Astrocyte (in vitro differentiated cells and primary cell): ENCODE measurements at regions not wholly inside any gene's neighbourhood (a gene's known extent, or its start where the extent isn't known, plus 50 kb on each side); places are given as distances from the start of the nearest gene placed in this dataset.
A peak's percentile ranks its signal among the peaks of the same experiment; 100 is the strongest.

Experiments
- DNase-seq: peaks from one replicate; pipeline ENCODE4 v3.0.0-alpha.2; 2010; ENCODE audit warnings: low read depth
- FAIRE-seq: peaks from 2 replicates; lab custom pipeline; 2011; peaks lifted over from hg19 to GRCh38; lab: Jason Lieb, UNC
- H2AFZ ChIP-seq: 2 replicates; pipeline ENCODE4 v1.6.0; 2012; ENCODE audit warnings: low read depth, low read length, inconsistent platforms
- H3K27ac ChIP-seq: 2 replicates; pipeline ENCODE4 v1.5.1; 2011; ENCODE audit warnings: low read depth, low read length, inconsistent platforms
- H3K27me3 ChIP-seq: 2 replicates; pipeline ENCODE4 v1.6.0; 2011; ENCODE audit warnings: low read length, inconsistent platforms; ENCODE audit not compliant: insufficient read depth
- H3K36me3 ChIP-seq: 2 replicates; pipeline ENCODE4 v1.5.1; 2011; ENCODE audit warnings: low read length, inconsistent platforms; ENCODE audit not compliant: insufficient read depth
- H3K4me1 ChIP-seq: 2 replicates; pipeline ENCODE4 v1.5.1; 2011; ENCODE audit warnings: low read length, inconsistent platforms; ENCODE audit not compliant: insufficient read depth
- H3K4me2 ChIP-seq: 2 replicates; pipeline ENCODE4 v1.6.0; 2012; ENCODE audit warnings: low read length, inconsistent platforms
- H3K4me3 ChIP-seq: 2 replicates; pipeline ENCODE4 v1.5.1; 2011; ENCODE audit warnings: low read depth, mild to moderate bottlenecking, low read length, inconsistent platforms; ENCODE audit not compliant: insufficient read depth
- H3K79me2 ChIP-seq: 2 replicates; pipeline ENCODE4 v1.6.0; 2012; ENCODE audit warnings: mild to moderate bottlenecking, low read length, inconsistent platforms; ENCODE audit not compliant: insufficient read depth
- H3K9ac ChIP-seq: 2 replicates; pipeline ENCODE4 v1.6.0; 2012; ENCODE audit warnings: mild to moderate bottlenecking, low read length, inconsistent platforms
- H3K9me3 ChIP-seq: 2 replicates; pipeline ENCODE4 v1.5.1; 2012; ENCODE audit warnings: low read depth, mild to moderate bottlenecking, low read length, inconsistent platforms; ENCODE audit not compliant: insufficient read depth
- H4K20me1 ChIP-seq: 2 replicates; pipeline ENCODE4 v1.6.0; 2012; ENCODE audit warnings: low read length, inconsistent platforms; ENCODE audit not compliant: insufficient read depth
- H3K27ac Mint-ChIP-seq: one replicate; pipeline ENCODE4 v1.8.0; 2021; ENCODE audit warnings: mild to moderate bottlenecking, mixed read lengths; ENCODE audit not compliant: unreplicated experiment
- H3K27me3 Mint-ChIP-seq: one replicate; pipeline ENCODE4 v1.8.0; 2021; ENCODE audit warnings: low read depth, mixed read lengths; ENCODE audit not compliant: unreplicated experiment
- H3K36me3 Mint-ChIP-seq: one replicate; pipeline ENCODE4 v1.8.0; 2021; ENCODE audit warnings: low read depth, mixed read lengths; ENCODE audit not compliant: unreplicated experiment
- H3K4me1 Mint-ChIP-seq: one replicate; pipeline ENCODE4 v1.8.0; 2021; ENCODE audit warnings: low read depth, mixed read lengths; ENCODE audit not compliant: unreplicated experiment
- H3K4me3 Mint-ChIP-seq: one replicate; pipeline ENCODE4 v1.8.0; 2021; ENCODE audit warnings: mild to moderate bottlenecking, moderate library complexity, mixed read lengths; ENCODE audit not compliant: unreplicated experiment
- H3K9me3 Mint-ChIP-seq: one replicate; pipeline ENCODE4 v1.8.0; 2021; ENCODE audit warnings: mild to moderate bottlenecking, mixed read lengths; ENCODE audit not compliant: unreplicated experiment
- EZH2 ChIP-seq: IDR thresholded peaks from 2 replicates; pipeline ENCODE4 v1.6.1; 2012; ENCODE audit warnings: mild to moderate bottlenecking, low read length, inconsistent platforms; ENCODE audit not compliant: insufficient read depth
- TF ChIP-seq, protein P1 (sequence below): IDR thresholded peaks from 2 replicates; pipeline ENCODE4 v1.5.1; 2011; ENCODE audit warnings: low read depth, mild to moderate bottlenecking, inconsistent platforms, low read length, moderate library complexity; ENCODE audit not compliant: insufficient read depth

DNA sequence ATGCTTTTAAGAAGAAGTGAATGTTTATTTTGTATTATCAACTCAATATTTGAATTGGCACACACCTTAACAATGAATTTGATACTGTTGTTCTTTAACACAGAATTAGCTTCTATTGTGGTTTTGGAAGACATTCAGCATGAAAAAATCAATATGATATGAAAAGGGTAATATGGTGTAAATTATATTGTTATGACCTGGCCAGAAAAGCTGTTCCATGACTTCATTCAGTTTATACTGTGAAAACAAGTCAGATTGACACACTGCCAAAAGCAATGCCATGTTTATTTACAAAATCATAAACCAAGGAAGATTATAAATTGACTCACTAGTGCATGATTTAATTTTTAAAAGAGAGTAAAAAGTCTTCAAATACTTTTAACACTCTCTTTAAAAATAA lies 851.4 kb upstream of the SEL1L start:
- H3K9ac ChIP-seq = no peak overlapping the region
- no peak overlapping the region for H3K4me3 ChIP-seq
- no peaks in the 10 kb centered on the region for H3K27me3 ChIP-seq
- H2AFZ ChIP-seq = no peak overlapping the region
- H3K4me1 ChIP-seq = no peaks in the 10 kb centered on the region
- H4K20me1 ChIP-seq = no peaks in the 10 kb centered on the region
- no peak for FAIRE-seq
- no peak for TF ChIP-seq EZH2
- TF ChIP-seq, protein P1, sequence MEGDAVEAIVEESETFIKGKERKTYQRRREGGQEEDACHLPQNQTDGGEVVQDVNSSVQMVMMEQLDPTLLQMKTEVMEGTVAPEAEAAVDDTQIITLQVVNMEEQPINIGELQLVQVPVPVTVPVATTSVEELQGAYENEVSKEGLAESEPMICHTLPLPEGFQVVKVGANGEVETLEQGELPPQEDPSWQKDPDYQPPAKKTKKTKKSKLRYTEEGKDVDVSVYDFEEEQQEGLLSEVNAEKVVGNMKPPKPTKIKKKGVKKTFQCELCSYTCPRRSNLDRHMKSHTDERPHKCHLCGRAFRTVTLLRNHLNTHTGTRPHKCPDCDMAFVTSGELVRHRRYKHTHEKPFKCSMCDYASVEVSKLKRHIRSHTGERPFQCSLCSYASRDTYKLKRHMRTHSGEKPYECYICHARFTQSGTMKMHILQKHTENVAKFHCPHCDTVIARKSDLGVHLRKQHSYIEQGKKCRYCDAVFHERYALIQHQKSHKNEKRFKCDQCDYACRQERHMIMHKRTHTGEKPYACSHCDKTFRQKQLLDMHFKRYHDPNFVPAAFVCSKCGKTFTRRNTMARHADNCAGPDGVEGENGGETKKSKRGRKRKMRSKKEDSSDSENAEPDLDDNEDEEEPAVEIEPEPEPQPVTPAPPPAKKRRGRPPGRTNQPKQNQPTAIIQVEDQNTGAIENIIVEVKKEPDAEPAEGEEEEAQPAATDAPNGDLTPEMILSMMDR = no peak
- no peak overlapping the region for H3K4me3 Mint-ChIP-seq
- H3K36me3 Mint-ChIP-seq = no peaks in the 10 kb centered on the region
- H3K4me1 Mint-ChIP-seq = no peaks in the 10 kb centered on the region
- no peaks in the 10 kb centered on the region for H3K36me3 ChIP-seq
- no peaks in the 10 kb centered on the region for H3K79me2 ChIP-seq
- no peaks in the 10 kb centered on the region for H3K27me3 Mint-ChIP-seq
- no peak overlapping the region for H3K4me2 ChIP-seq
- H3K9me3 ChIP-seq = no peaks in the 10 kb centered on the region
- no peak for DNase-seq
- no peak overlapping the region for H3K27ac Mint-ChIP-seq
- peaks cover 4% of the 10 kb centered on the region for H3K9me3 Mint-ChIP-seq
- no peak overlapping the region for H3K27ac ChIP-seq

DNA sequence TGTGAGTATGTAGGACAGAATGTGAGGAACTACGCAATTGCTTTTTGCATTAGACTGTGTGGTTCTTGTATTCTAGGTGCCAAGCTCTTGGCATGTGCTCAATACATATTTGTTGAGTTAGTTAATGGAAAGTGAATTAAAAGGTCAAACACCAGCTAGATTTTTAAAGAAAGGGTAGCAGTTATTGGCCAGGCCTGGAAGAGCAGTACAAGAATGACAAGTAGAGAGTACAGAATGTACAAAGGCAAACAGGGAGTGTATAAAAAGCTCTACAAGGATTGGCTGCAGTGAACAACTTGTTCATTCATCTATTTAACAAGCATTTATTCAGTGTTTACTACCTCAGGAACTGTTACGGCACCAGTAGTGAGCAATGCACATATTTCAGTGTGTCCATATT lies 854.0 kb upstream of the SEL1L start:
- Histone ChIP-seq H3K4me3 (no peak overlapping the region), H3K9me3 (no peaks in the 10 kb centered on the region), H4K20me1 (no peaks in the 10 kb centered on the region), H3K9ac (no peak overlapping the region), H3K27ac (no peak overlapping the region), H3K79me2 (no peaks in the 10 kb centered on the region), H3K4me1 (no peaks in the 10 kb centered on the region), H3K36me3 (no peaks in the 10 kb centered on the region), H3K4me2 (no peak overlapping the region), H2AFZ (no peak overlapping the region), H3K27me3 (no peaks in the 10 kb centered on the region)
- H3K4me3 Mint-ChIP-seq = no peak overlapping the region
- no peaks in the 10 kb centered on the region for H3K36me3 Mint-ChIP-seq
- TF ChIP-seq EZH2 = no peak
- TF ChIP-seq, protein P1 = no peak
- H3K4me1 Mint-ChIP-seq = no peaks in the 10 kb centered on the region
- FAIRE-seq (no peak), DNase-seq (peak; percentile 0)
- H3K27me3 Mint-ChIP-seq = no peaks in the 10 kb centered on the region
- peaks cover 4% of the 10 kb centered on the region for H3K9me3 Mint-ChIP-seq
- H3K27ac Mint-ChIP-seq = no peak overlapping the region

DNA sequence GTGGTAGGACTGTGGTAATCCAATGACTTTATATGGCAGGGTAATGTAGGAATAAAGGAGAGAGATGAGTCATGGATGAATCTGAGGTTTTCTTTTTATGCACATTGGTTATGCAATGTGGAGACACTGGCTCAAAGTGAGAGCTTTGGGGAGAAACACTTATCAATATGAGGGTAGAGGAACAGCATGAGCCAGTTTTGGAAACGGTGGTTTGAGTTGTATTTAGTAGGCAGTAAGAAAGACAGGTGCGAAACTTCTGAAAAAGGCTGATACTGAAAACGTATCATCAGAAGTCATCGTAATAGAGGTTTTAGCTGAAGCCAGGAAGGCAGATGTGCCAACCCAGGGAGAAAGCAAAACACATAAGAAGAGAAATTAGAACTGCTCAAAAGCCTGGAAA lies 854.8 kb upstream of the SEL1L start:
- H3K4me2 ChIP-seq = no peak overlapping the region
- no peaks in the 10 kb centered on the region for H3K36me3 ChIP-seq
- H4K20me1 ChIP-seq = no peaks in the 10 kb centered on the region
- H3K4me3 Mint-ChIP-seq = no peak overlapping the region
- H3K36me3 Mint-ChIP-seq = no peaks in the 10 kb centered on the region
- no peak overlapping the region for H3K9ac ChIP-seq
- FAIRE-seq (no peak), DNase-seq (no peak)
- H3K27ac Mint-ChIP-seq = no peak overlapping the region
- TF ChIP-seq EZH2 = no peak
- TF ChIP-seq, protein P1 = no peak
- H3K4me3 ChIP-seq = no peak overlapping the region
- H3K79me2 ChIP-seq = no peaks in the 10 kb centered on the region
- peaks cover 4% of the 10 kb centered on the region for H3K9me3 Mint-ChIP-seq
- no peaks in the 10 kb centered on the region for H3K4me1 ChIP-seq
- H2AFZ ChIP-seq = no peak overlapping the region
- H3K9me3 ChIP-seq = no peaks in the 10 kb centered on the region
- no peak overlapping the region for H3K27ac ChIP-seq
- H3K27me3 Mint-ChIP-seq = no peaks in the 10 kb centered on the region
- H3K4me1 Mint-ChIP-seq = no peaks in the 10 kb centered on the region
- H3K27me3 ChIP-seq = no peaks in the 10 kb centered on the region
